ENCODE measurements at regions not wholly inside any gene's neighbourhood (a gene's known extent, or its start where the extent isn't known, plus 50 kb on each side); places are given as distances from the start of the nearest gene placed in this dataset.

GRCh38 chr13:111472559-111473460 is 152.4 kb downstream of the TEX29 start:
- H3K4me3 Mint-ChIP-seq, result no peak overlapping the region
- H3K4me1 Mint-ChIP-seq (ENCODE audit: low read depth), result no peaks in the 10 kb centered on the region
- H3K36me3 Mint-ChIP-seq, result no peaks in the 10 kb centered on the region
- no peaks in the 10 kb centered on the region for H3K9me3 Mint-ChIP-seq (ENCODE audit: low read depth)
- H3K27me3 Mint-ChIP-seq, result peaks cover 1% of the 10 kb centered on the region
- no peak overlapping the region for H3K27ac Mint-ChIP-seq

DNA sequence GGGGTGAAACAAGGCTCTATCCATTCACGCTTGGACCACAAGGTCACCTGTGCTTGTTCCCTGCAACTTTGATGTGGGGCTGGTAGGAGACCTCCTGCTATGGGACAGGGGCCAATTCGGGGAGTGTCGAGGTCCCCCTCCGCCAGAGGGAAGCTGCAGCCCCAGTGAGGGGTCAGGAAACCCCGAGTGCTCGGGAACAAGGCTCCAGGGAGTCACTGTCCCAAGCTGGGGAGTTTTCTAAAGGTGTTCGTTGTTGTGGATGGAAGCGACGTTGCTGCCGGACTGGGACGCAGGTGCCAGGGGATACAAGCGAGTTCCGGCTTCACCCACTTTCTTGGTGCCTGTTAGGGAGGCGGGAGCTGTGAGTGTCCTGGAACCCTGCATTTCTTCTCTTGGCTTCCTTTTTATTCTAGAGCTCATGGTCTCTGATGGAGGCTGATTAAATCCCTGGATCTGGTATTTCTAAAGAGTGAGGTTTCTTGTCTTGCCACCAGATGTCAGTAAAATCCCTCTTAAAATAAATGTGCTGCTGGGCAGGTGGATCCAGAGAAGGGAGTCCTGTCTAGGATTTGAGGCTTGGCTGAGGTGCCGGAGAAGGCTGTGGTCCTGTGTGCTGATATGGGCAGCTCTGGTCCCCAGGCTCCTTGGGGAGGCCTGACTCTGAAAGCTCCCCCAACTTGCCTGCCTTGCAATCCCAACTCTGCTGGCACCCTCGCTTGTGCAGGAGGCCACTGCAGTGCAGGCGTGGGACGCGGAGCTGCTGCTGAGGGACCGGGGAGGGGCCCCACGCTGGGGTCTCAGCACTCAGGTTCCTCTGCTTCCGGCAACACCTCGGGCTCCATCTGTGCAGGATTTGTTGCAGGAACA is 153.9 kb downstream of the TEX29 start:
- no peaks in the 10 kb centered on the region for H3K27me3 Mint-ChIP-seq
- no peaks in the 10 kb centered on the region for H3K4me1 Mint-ChIP-seq (ENCODE audit: low read depth)
- no peak overlapping the region for H3K27ac Mint-ChIP-seq
- H3K4me3 Mint-ChIP-seq, result no peak overlapping the region
- H3K9me3 Mint-ChIP-seq (ENCODE audit: low read depth), result no peaks in the 10 kb centered on the region
- no peaks in the 10 kb centered on the region for H3K36me3 Mint-ChIP-seq

- Mint-ChIP-seq H3K27me3 (no peaks in the 10 kb centered on the region), H3K4me1 (ENCODE audit: low read depth) (no peaks in the 10 kb centered on the region), H3K9me3 (ENCODE audit: low read depth) (no peaks in the 10 kb centered on the region), H3K4me3 (no peak overlapping the region), H3K36me3 (no peaks in the 10 kb centered on the region), H3K27ac (no peak overlapping the region)
These were observed 155.0 kb downstream of the TEX29 start for GRCh38 chr13:111475488-111475887.

GRCh38 chr13:111476197-111476596 is 155.8 kb downstream of the TEX29 start:
- H3K27me3 Mint-ChIP-seq, result no peaks in the 10 kb centered on the region
- no peaks in the 10 kb centered on the region for H3K36me3 Mint-ChIP-seq
- no peaks in the 10 kb centered on the region for H3K4me1 Mint-ChIP-seq (ENCODE audit: low read depth)
- H3K27ac Mint-ChIP-seq, result no peak overlapping the region
- H3K4me3 Mint-ChIP-seq, result no peak overlapping the region
- no peaks in the 10 kb centered on the region for H3K9me3 Mint-ChIP-seq (ENCODE audit: low read depth)

- no peaks in the 10 kb centered on the region for H3K27me3 Mint-ChIP-seq
- no peaks in the 10 kb centered on the region for H3K36me3 Mint-ChIP-seq
- H3K4me1 Mint-ChIP-seq (ENCODE audit: low read depth), result no peaks in the 10 kb centered on the region
- no peaks in the 10 kb centered on the region for H3K9me3 Mint-ChIP-seq (ENCODE audit: low read depth)
- H3K4me3 Mint-ChIP-seq, result no peak overlapping the region
- H3K27ac Mint-ChIP-seq, result no peak overlapping the region
These were observed 159.0 kb downstream of the TEX29 start for GRCh38 chr13:111479412-111479811.

GRCh38 chr13:111480503-111480902 is 160.1 kb downstream of the TEX29 start:
- H3K27me3 Mint-ChIP-seq, result peaks cover 2% of the 10 kb centered on the region
- H3K4me3 Mint-ChIP-seq, result no peak overlapping the region
- no peaks in the 10 kb centered on the region for H3K4me1 Mint-ChIP-seq (ENCODE audit: low read depth)
- H3K9me3 Mint-ChIP-seq (ENCODE audit: low read depth), result no peaks in the 10 kb centered on the region
- H3K36me3 Mint-ChIP-seq, result no peaks in the 10 kb centered on the region
- no peak overlapping the region for H3K27ac Mint-ChIP-seq

DNA sequence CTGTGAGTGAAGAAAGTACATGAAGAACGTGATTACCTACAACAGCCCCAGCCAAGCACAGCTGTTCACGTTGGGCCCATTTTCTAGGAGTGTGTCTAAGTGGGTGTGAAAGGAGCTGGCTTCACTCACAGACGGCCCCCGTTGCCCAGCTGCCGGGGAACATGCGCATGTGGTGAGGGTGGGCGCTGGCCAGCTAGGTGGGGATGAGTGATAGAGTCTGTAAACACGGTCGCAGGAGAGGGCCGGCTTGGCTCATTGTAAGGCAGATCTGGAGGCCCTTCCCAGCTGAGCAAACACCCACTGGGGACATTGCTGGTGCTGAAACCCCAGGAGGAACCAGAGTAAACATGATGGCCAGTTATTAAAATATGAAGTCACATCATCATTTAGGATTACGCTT is 160.5 kb downstream of the TEX29 start:
- Mint-ChIP-seq H3K4me3 (no peak overlapping the region), H3K4me1 (ENCODE audit: low read depth) (no peaks in the 10 kb centered on the region), H3K27ac (no peak overlapping the region), H3K9me3 (ENCODE audit: low read depth) (no peaks in the 10 kb centered on the region), H3K27me3 (peaks cover 2% of the 10 kb centered on the region), H3K36me3 (no peaks in the 10 kb centered on the region)

DNA sequence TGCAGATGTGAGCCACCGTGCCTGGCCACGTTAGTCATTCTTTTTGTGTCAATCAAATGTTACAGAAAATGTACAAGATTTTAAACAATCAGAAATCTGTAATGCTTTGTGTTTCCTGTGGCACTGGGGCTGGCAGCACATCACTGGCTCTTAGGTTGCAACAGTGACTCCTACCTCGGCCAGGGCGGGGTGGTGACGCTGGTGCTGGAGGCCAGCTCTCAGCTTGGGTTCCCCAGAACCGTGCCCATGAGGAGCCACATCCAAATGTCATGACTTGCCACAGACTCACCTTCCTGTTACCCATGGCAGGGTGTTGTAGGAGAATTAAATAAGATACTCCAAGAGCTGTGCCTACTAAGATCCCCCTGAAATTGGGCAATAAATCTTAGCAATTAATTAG is 161.7 kb downstream of the TEX29 start:
- no peak overlapping the region for H3K27ac Mint-ChIP-seq

DNA sequence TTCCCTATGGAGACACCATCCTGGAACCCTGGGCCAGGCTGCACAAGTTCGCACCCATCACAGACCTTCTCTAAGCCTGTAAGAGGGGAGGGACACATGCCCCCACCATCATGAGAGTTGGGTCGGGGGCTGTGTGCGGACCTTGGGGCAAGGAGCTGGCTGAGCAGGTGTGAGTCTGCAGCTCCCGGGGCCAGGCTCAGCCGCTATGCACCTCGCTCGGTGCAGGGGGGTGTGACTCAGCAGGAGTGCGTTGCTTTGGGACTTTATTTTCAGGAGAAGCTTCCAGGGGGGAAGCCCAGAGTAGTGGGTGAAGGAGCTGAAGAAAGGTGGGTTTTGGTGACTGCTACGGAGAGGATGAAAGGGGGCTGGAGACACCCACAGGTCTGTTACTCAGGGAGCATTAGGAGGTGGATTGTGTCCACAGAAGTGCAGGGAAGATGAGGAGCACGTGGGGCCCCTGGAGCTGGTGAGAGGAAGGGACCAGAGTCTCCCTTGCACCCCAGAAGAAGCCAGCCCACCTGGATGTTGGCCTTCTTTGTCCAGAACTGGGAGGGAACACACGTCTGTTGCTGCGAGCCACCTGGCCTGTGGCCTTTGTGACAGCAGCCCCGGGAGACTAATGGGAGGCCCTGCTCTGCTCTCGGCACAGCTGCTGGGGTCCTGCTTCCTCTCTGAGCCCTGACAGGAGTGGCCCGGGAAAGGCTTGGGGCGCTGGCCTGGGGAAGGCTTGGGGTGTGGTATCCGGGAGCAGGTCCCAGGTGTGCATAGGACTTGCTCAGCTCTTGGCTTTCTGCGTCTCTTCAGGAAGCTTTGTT is 162.6 kb downstream of the TEX29 start:
- H3K4me3 Mint-ChIP-seq, result no peak overlapping the region

More for the DNA sequence above, 161.7 kb downstream of the TEX29 start:
- Mint-ChIP-seq H3K27me3 (peaks cover 2% of the 10 kb centered on the region), H3K4me1 (ENCODE audit: low read depth) (no peaks in the 10 kb centered on the region), H3K9me3 (ENCODE audit: low read depth) (peaks cover under 1% of the 10 kb centered on the region), H3K4me3 (no peak overlapping the region), H3K36me3 (no peaks in the 10 kb centered on the region)

DNA sequence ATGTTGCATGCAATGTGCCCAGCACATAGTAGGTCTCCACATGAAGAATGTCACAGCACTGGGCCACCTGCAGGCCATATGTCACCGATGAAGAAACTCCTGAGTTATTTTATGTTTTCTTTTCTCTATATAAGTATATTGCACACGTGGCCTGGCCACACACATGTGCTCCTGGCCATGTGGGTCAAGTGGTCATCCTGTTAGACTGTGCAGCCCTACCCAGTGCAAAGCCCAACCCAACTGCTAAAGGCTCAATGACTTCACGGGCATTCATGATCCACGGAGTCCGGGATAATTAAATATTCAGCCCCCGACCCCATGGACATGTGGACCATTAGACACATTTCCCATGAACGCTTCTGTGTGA is 163.2 kb downstream of the TEX29 start:
- Mint-ChIP-seq H3K9me3 (ENCODE audit: low read depth) (peaks cover 5% of the 10 kb centered on the region), H3K36me3 (no peaks in the 10 kb centered on the region), H3K4me1 (ENCODE audit: low read depth) (no peaks in the 10 kb centered on the region), H3K4me3 (no peak overlapping the region), H3K27me3 (peaks cover 2% of the 10 kb centered on the region), H3K27ac (no peak overlapping the region)

More for the DNA sequence above, 162.6 kb downstream of the TEX29 start:
- H3K27me3 Mint-ChIP-seq, result peaks cover 2% of the 10 kb centered on the region
- no peaks in the 10 kb centered on the region for H3K4me1 Mint-ChIP-seq (ENCODE audit: low read depth)
- peaks cover 5% of the 10 kb centered on the region for H3K9me3 Mint-ChIP-seq (ENCODE audit: low read depth)
- no peak overlapping the region for H3K27ac Mint-ChIP-seq
- no peaks in the 10 kb centered on the region for H3K36me3 Mint-ChIP-seq

- Mint-ChIP-seq H3K4me3 (no peak overlapping the region), H3K9me3 (ENCODE audit: low read depth) (peaks cover 5% of the 10 kb centered on the region), H3K27me3 (peaks cover 2% of the 10 kb centered on the region), H3K36me3 (no peaks in the 10 kb centered on the region), H3K4me1 (ENCODE audit: low read depth) (no peaks in the 10 kb centered on the region), H3K27ac (no peak overlapping the region)
These were observed 163.9 kb downstream of the TEX29 start for GRCh38 chr13:111484141-111484925.

DNA sequence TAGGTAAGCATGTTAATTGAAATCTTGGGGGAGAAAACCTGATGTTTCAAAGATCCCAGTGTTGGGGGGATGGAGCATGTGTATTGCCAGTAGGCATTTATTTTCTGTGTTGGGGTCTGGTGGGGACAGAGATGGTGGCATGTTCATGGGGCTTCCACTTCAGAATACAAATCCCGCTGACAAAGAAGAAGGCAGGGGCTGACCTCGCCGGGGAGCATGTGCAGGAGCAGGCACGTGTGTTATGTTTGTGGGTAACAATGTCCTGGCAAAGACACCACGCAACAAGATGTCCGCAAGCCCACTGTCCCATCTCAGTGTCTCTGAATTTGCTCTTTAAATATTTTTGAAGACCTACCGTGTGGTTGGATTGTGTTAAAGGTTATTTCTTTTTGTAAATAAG is 164.5 kb downstream of the TEX29 start:
- Mint-ChIP-seq H3K36me3 (no peaks in the 10 kb centered on the region), H3K4me3 (no peak overlapping the region), H3K27me3 (peaks cover 2% of the 10 kb centered on the region), H3K27ac (no peak overlapping the region), H3K4me1 (ENCODE audit: low read depth) (no peaks in the 10 kb centered on the region), H3K9me3 (ENCODE audit: low read depth) (peaks cover 5% of the 10 kb centered on the region)

GRCh38 chr13:111485491-111486250 is 165.2 kb downstream of the TEX29 start:
- Mint-ChIP-seq H3K27me3 (peaks cover 2% of the 10 kb centered on the region), H3K27ac (no peak overlapping the region), H3K9me3 (ENCODE audit: low read depth) (peaks cover 5% of the 10 kb centered on the region), H3K4me1 (ENCODE audit: low read depth) (no peaks in the 10 kb centered on the region), H3K4me3 (no peak overlapping the region), H3K36me3 (no peaks in the 10 kb centered on the region)
